ENCODE measurements at regions not wholly inside any gene's neighbourhood (a gene's known extent, or its start where the extent isn't known, plus 50 kb on each side); places are given as distances from the start of the nearest gene placed in this dataset.
"Not testable (repeated sequence)": the region's sequence is repeated elsewhere in the genome, so short reads cannot be mapped to it uniquely, and the experiment has no call there.

GRCh38 chr11:103733889-103734288 is 302.6 kb upstream of the DDI1 start:
- no peak for DNase-seq

GRCh38 chr11:103735497-103736032 is 300.9 kb upstream of the DDI1 start:
- no peak for DNase-seq

- DNase-seq, result no peak
Observed at GRCh38 chr11:103736315-103737036, 300.0 kb upstream of the DDI1 start.

- no peak for DNase-seq
Observed at GRCh38 chr11:103737037-103737622, 299.3 kb upstream of the DDI1 start.

GRCh38 chr11:103737747-103738146 is 298.7 kb upstream of the DDI1 start:
- DNase-seq, result no peak

- not testable (repeated sequence) for DNase-seq
Observed at GRCh38 chr11:103739074-103739796, 297.2 kb upstream of the DDI1 start.

GRCh38 chr11:103744496-103745153 is 291.8 kb upstream of the DDI1 start:
- DNase-seq, result no peak

GRCh38 chr11:103749158-103749557 is 287.3 kb upstream of the DDI1 start:
- no peak for DNase-seq

GRCh38 chr11:103768816-103769215 is 267.6 kb upstream of the DDI1 start:
- DNase-seq, result no peak

- no peak for DNase-seq
Observed at GRCh38 chr11:103773059-103773458, 263.4 kb upstream of the DDI1 start.

GRCh38 chr11:103773537-103773936 is 262.9 kb upstream of the DDI1 start:
- no peak for DNase-seq

- no peak for DNase-seq
Observed at GRCh38 chr11:103779054-103779453, 257.4 kb upstream of the DDI1 start.

GRCh38 chr11:103789952-103790351 is 246.5 kb upstream of the DDI1 start:
- no peak for DNase-seq

- no peak for DNase-seq
Observed at GRCh38 chr11:103792981-103793468, 243.4 kb upstream of the DDI1 start.

GRCh38 chr11:103794262-103794661 is 242.2 kb upstream of the DDI1 start:
- no peak for DNase-seq

- no peak for DNase-seq
Observed at GRCh38 chr11:103798026-103798425, 238.4 kb upstream of the DDI1 start.

GRCh38 chr11:103798446-103798845 is 238.0 kb upstream of the DDI1 start:
- DNase-seq, result no peak

GRCh38 chr11:103800406-103801114 is 235.9 kb upstream of the DDI1 start:
- no peak for DNase-seq

GRCh38 chr11:103803062-103803461 is 233.4 kb upstream of the DDI1 start:
- no peak for DNase-seq

- DNase-seq, result no peak
Observed at GRCh38 chr11:103805688-103806009, 230.8 kb upstream of the DDI1 start.

- no peak for DNase-seq
Observed at GRCh38 chr11:103806130-103806895, 230.1 kb upstream of the DDI1 start.

- DNase-seq, result no peak
Observed at GRCh38 chr11:103807806-103808205, 228.6 kb upstream of the DDI1 start.
